Muscle layer of colon (tissue), 2 donors: ENCODE measurements at regions not wholly inside any gene's neighbourhood (a gene's known extent, or its start where the extent isn't known, plus 50 kb on each side); places are given as distances from the start of the nearest gene placed in this dataset.

Experiments
- H3K27ac ChIP-seq: one replicate; pipeline ENCODE4 v1.7.0; 2013; ENCODE audit warnings: low read depth, mild to moderate bottlenecking, low read length, moderate library complexity
- H3K27me3 ChIP-seq, 2 donors: one replicate each; pipeline ENCODE4 v1.7.0; 2013; ENCODE audit warnings: low read length in 2 of 2, mild to moderate bottlenecking in 2 of 2; ENCODE audit not compliant: insufficient read depth in 2 of 2, control insufficient read depth in 1 of 2
- H3K36me3 ChIP-seq: one replicate; pipeline ENCODE4 v1.7.0; 2013; ENCODE audit warnings: mild to moderate bottlenecking, low read length; ENCODE audit not compliant: insufficient read depth
- H3K4me1 ChIP-seq: one replicate; pipeline ENCODE4 v1.7.0; 2013; ENCODE audit warnings: mild to moderate bottlenecking, low read length; ENCODE audit not compliant: insufficient read depth
- H3K4me3 ChIP-seq, 2 donors: one replicate each; pipeline ENCODE4 v1.7.0; 2013; ENCODE audit warnings: low read length in 2 of 2, low read depth in 1 of 2, mild to moderate bottlenecking in 1 of 2, moderate library complexity in 1 of 2
- H3K9ac ChIP-seq: one replicate; pipeline ENCODE4 v1.7.0; 2013; ENCODE audit warnings: low read length
- H3K9me3 ChIP-seq: one replicate; pipeline ENCODE4 v1.7.0; 2013; ENCODE audit warnings: mild to moderate bottlenecking, low read length
- donor health status: abdominal sarcoma.
- donor health status: Adenocarcinoma of cecum.

- H3K27me3 ChIP-seq, result no peaks in the 10 kb centered on the region
These were observed 893.0 kb upstream of the CHAC2 start for GRCh38 chr2:52874466-52875106.

DNA sequence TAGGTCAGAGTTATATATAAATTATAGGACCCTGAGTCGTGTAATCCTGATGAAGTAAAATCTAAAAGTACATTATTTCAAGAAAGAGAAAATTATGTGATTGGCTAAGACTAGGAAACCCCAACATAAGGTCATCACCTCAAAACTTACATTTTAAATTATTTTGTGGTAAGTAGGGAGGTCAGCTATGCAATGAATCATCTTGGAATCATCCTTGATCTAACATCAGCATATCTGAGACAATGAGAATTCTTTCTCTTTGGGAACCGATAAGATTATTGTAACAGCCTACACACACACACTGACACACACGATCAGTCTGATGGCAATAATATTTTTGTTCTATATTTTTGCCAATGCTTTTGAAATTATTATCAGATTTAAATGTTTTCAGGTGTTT is 904.8 kb upstream of the CHAC2 start:
- H3K9me3 ChIP-seq, result no peaks in the 10 kb centered on the region
- no peak overlapping the region for H3K4me3 ChIP-seq
- no peaks in the 10 kb centered on the region for H3K4me1 ChIP-seq
- no peak overlapping the region for H3K27ac ChIP-seq
- no peaks in the 10 kb centered on the region for H3K27me3 ChIP-seq
- H3K9ac ChIP-seq, result no peak overlapping the region
- no peaks in the 10 kb centered on the region for H3K36me3 ChIP-seq

More at GRCh38 chr2:52874466-52875106, 893.0 kb upstream of the CHAC2 start:
- H3K36me3 ChIP-seq, result no peaks in the 10 kb centered on the region
- H3K27ac ChIP-seq, result no peak overlapping the region
- no peak overlapping the region for H3K9ac ChIP-seq
- H3K4me3 ChIP-seq, result no peak overlapping the region
- H3K9me3 ChIP-seq, result no peaks in the 10 kb centered on the region
- H3K4me1 ChIP-seq, result no peaks in the 10 kb centered on the region

DNA sequence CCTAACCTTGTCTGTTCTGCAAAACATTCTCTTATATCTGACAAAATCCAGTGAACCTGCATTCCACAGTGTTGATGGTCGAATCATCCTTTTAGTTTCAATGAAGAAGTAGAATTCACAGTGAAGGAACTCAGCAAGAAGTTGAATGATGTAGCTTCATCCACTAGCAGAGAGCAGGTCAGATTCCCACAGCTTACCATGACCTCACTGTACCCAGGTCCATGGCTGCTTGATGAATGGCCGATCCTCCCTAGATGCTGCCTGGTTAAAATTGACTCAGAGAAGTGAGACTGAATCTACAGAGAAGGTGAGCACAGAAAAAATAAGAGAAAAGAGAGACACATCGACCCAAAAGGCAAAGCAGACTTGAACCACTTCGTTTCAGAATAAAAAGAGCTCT is 906.0 kb upstream of the CHAC2 start:
- H3K9ac ChIP-seq, result no peak overlapping the region
- no peaks in the 10 kb centered on the region for H3K36me3 ChIP-seq
- no peaks in the 10 kb centered on the region for H3K9me3 ChIP-seq
- H3K4me1 ChIP-seq, result no peaks in the 10 kb centered on the region
- H3K27ac ChIP-seq, result no peak overlapping the region
- no peak overlapping the region for H3K4me3 ChIP-seq
- no peaks in the 10 kb centered on the region for H3K27me3 ChIP-seq

DNA sequence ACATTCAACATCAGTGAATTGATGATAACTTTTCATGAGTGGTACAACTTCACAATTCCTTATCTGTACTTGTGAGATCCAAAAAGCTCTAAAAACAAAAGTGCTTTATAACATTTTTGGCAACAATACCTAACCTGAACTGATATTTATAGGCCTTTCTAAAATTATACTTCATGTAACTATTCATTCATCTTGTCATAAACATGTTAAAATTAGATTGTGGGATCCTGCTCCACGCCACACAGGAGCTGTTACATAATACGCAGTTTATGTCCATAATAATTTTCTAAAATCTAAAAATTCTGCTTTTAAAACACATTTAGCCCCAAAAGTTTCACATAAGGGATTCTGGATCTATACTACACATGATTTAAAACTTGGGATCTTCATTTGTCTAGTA is 908.5 kb upstream of the CHAC2 start:
- Histone ChIP-seq H3K9me3 (peaks cover 5% of the 10 kb centered on the region), H3K9ac (no peak overlapping the region), H3K27me3 (no peaks in the 10 kb centered on the region), H3K27ac (no peak overlapping the region), H3K4me3 (no peak overlapping the region), H3K4me1 (no peaks in the 10 kb centered on the region), H3K36me3 (no peaks in the 10 kb centered on the region)

DNA sequence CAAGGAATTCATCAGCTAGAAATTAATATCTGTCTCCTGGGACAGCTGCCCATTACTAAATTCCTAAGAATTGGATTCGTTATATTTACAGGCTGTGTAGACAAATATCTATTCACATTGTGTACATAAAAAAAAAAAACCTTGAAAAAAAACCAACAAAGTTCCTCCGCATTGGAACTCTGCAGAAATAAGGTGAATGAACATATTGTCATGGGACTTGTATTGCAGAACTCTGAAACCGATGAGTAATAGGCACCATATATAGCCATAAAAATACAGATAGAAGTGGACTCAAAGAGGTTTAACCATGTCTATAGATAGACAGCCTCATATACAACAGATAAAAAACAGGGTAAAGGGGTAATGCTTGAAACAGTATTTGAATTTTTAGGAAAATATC is 909.9 kb upstream of the CHAC2 start:
- H3K4me3 ChIP-seq, result no peak overlapping the region
- peaks cover 5% of the 10 kb centered on the region for H3K9me3 ChIP-seq
- H3K4me1 ChIP-seq, result no peaks in the 10 kb centered on the region
- H3K27ac ChIP-seq, result no peak overlapping the region
- H3K36me3 ChIP-seq, result no peaks in the 10 kb centered on the region
- no peak overlapping the region for H3K9ac ChIP-seq
- H3K27me3 ChIP-seq, result no peaks in the 10 kb centered on the region

- no peaks in the 10 kb centered on the region for H3K27me3 ChIP-seq
- H3K36me3 ChIP-seq, result no peaks in the 10 kb centered on the region
- no peak overlapping the region for H3K4me3 ChIP-seq
- peaks cover 5% of the 10 kb centered on the region for H3K9me3 ChIP-seq
- no peak overlapping the region for H3K9ac ChIP-seq
- H3K4me1 ChIP-seq, result no peaks in the 10 kb centered on the region
- no peak overlapping the region for H3K27ac ChIP-seq
These were observed 915.6 kb upstream of the CHAC2 start for GRCh38 chr2:52852006-52852405.

DNA sequence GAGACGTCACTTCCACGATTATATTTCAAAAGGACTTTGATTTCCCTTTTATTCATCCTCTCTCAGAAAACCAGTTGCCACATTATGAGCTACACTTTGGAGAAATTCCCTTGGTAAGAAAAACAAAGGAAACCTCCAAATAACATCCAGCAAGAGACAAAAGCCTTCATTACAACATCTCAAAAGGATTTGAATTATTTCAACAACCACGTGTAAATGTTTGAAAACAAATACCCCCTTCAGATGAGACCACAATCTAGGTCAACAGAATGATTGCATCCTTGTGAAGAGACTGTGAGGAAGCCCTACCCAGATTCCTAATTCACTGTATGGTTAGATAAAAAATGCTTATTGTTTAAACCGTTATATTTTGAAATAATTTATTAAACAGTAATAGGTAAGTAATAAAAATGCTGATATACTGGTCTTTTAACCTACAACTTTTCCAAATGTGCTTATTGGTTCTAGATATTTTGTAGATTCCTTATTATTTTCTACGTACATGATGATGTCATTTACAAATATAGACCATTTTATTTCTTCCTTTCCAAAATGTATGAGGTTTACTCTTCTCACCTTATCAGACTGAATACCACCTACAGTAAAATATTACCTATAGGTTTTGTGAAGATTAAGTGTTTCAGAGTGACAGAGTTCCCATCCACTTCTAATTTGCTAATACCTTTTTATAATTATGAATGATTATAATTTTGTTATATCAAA is 922.7 kb upstream of the CHAC2 start:
- Histone ChIP-seq H3K36me3 (no peaks in the 10 kb centered on the region), H3K9me3 (no peaks in the 10 kb centered on the region), H3K27ac (no peak overlapping the region), H3K27me3 (no peaks in the 10 kb centered on the region), H3K9ac (no peak overlapping the region), H3K4me1 (no peaks in the 10 kb centered on the region), H3K4me3 (no peak overlapping the region)

DNA sequence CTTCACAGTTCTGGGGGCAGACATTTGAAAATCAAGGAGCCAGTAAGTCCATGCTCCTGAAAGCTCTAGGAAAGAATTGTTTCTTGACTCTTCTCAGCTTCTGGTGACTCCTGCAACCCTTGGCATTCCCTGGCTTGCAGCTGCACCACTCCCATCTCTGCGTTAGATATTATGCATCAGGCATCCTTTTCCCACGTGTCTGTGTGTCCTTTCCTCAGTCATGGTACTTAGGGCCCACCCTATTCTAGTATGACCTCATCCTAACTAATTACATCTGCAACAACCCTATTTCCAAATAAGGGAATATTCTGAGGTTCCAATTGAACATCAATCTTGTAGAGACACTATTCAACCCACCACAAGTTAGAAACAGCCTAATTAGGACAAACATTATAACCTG is 931.7 kb upstream of the CHAC2 start:
- H3K27ac ChIP-seq, result no peak overlapping the region
- H3K36me3 ChIP-seq, result no peaks in the 10 kb centered on the region
- no peaks in the 10 kb centered on the region for H3K27me3 ChIP-seq
- no peak overlapping the region for H3K9ac ChIP-seq
- no peaks in the 10 kb centered on the region for H3K9me3 ChIP-seq
- H3K4me3 ChIP-seq, result no peak overlapping the region
- no peaks in the 10 kb centered on the region for H3K4me1 ChIP-seq

DNA sequence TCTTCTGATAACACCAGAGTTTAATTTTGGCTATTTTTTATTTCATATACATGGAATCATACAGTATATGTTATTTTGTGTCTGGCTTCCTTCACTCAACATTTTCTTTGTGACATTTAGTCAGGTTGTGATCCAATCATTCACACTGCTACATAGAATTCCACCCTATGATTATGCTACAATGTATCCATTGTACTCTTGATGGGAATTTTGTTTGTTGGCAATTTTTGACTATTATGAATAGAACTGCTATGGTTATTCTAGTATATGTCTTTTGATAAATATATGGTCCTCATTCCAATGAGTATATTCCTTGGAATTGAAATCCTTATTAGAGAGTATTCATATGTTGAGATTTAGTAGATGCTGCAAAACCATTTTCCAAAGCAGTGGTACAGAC is 936.4 kb upstream of the CHAC2 start:
- Histone ChIP-seq H3K4me3 (no peak overlapping the region), H3K9me3 (no peaks in the 10 kb centered on the region), H3K4me1 (no peaks in the 10 kb centered on the region), H3K27me3 (no peaks in the 10 kb centered on the region), H3K27ac (no peak overlapping the region), H3K36me3 (no peaks in the 10 kb centered on the region), H3K9ac (no peak overlapping the region)

GRCh38 chr2:52828112-52828511 is 939.5 kb upstream of the CHAC2 start:
- Histone ChIP-seq H3K36me3 (no peaks in the 10 kb centered on the region), H3K27me3 (no peaks in the 10 kb centered on the region), H3K4me3 (no peak overlapping the region), H3K27ac (no peak overlapping the region), H3K9me3 (no peaks in the 10 kb centered on the region), H3K4me1 (no peaks in the 10 kb centered on the region), H3K9ac (no peak overlapping the region)

DNA sequence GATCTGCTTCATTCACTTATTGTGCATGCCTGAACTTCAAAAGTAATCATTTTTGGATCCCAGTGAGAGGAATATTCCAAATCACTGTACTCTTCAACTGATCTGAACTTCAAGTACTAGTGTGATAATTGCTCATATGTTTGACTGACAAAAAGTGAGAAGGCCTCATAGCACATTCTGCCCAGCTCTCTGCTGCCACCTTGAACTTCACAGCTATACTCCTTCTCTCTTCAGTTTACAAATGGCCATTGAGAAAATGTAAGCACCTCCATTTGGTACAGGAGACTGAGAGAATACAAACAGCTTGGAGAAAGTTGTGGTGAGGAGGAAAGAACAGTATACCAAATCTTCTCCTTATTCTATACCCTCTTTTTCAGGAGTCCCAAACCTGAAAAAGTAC is 946.0 kb upstream of the CHAC2 start:
- no peaks in the 10 kb centered on the region for H3K9me3 ChIP-seq
- H3K36me3 ChIP-seq, result no peaks in the 10 kb centered on the region
- H3K9ac ChIP-seq, result no peak overlapping the region
- no peaks in the 10 kb centered on the region for H3K27me3 ChIP-seq
- H3K4me1 ChIP-seq, result no peaks in the 10 kb centered on the region
- no peak overlapping the region for H3K27ac ChIP-seq
- H3K4me3 ChIP-seq, result no peak overlapping the region

DNA sequence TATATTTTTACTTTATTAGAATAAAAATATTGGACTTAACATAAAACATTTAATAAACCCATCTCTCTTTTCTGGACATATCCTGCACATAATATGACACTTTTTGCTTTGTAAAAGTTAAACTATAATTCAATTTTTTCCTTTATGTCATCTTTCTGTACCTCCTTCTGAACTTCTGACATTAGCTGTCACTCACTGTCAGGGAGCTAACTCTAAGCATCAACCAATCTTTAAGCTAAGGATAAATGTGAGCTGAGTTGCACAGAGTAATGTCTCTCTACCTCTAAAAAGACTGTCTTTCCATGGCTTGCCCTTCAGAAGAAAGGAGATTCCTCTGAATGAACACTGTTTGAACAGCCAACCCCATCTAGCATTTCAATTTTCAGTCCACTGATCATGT is 948.6 kb upstream of the CHAC2 start:
- Histone ChIP-seq H3K4me3 (no peak overlapping the region), H3K36me3 (no peaks in the 10 kb centered on the region), H3K27me3 (no peaks in the 10 kb centered on the region), H3K9ac (no peak overlapping the region), H3K27ac (no peak overlapping the region), H3K9me3 (no peaks in the 10 kb centered on the region), H3K4me1 (no peaks in the 10 kb centered on the region)
